OCI-LY7 (cell line): ENCODE measurements at regions not wholly inside any gene's neighbourhood (a gene's known extent, or its start where the extent isn't known, plus 50 kb on each side); places are given as distances from the start of the nearest gene placed in this dataset.

Experiments used
- BruUV-seq: library from RNA; stranded (reverse); fragments of 400-500 nt; replicated peaks from 2 replicates; lab custom pipeline; 2021; lab: Mats Ljungman, UMichigan
- CTCF ChIA-PET: fragments of 300-600 bp; sonication (Branson Sonifier 250); formaldehyde crosslinking; loops from one replicate; lab custom pipeline; 2022; ENCODE audit warnings: antibody characterized with exemption; ENCODE audit not compliant: unreplicated experiment; lab: Charles Lee
- POLR2A ChIA-PET: fragments of 300-600 bp; sonication (Branson Sonifier 250); formaldehyde crosslinking; loops from one replicate; lab custom pipeline; 2022; ENCODE audit warnings: antibody characterized with exemption; lab: Charles Lee
- DNase-seq: peaks from one replicate; pipeline ENCODE4 v3.0.0-alpha.2; 2015; ENCODE audit warnings: low spot score
- H2AFZ ChIP-seq: fragments of 200-600 bp; sonication (generic), shearing (Covaris generic); 2 replicates; pipeline ENCODE4 v1.6.1; 2014; ENCODE audit warnings: mild to moderate bottlenecking, antibody characterized with exemption, low read length, moderate library complexity
- H3K27ac ChIP-seq: fragments of 200-600 bp; sonication (generic); 2 replicates; pipeline ENCODE4 v1.5.1; 2014; ENCODE audit warnings: mixed run types, low read depth, mild to moderate bottlenecking, moderate library complexity, low read length, inconsistent platforms; ENCODE audit not compliant: poor library complexity, severe bottlenecking
- H3K36me3 ChIP-seq: fragments of 200-600 bp; sonication (generic); 2 replicates; pipeline ENCODE4 v1.6.1; 2014; ENCODE audit warnings: mild to moderate bottlenecking, antibody characterized with exemption, low read length, moderate library complexity, mixed read lengths; ENCODE audit not compliant: insufficient read depth
- H3K4me1 ChIP-seq: fragments of 200-600 bp; sonication (generic); 2 replicates; pipeline ENCODE4 v1.5.1; 2014; ENCODE audit warnings: mild to moderate bottlenecking, low read length; ENCODE audit not compliant: insufficient read depth, poor library complexity, severe bottlenecking
- H3K4me2 ChIP-seq: fragments of 200-600 bp; sonication (generic); 2 replicates; pipeline ENCODE4 v1.6.1; 2014; ENCODE audit warnings: mild to moderate bottlenecking, low read length
- H3K4me3 ChIP-seq: fragments of 200-600 bp; sonication (generic); 2 replicates; pipeline ENCODE4 v1.5.1; 2014; ENCODE audit warnings: mild to moderate bottlenecking, low read depth, low read length; ENCODE audit not compliant: poor library complexity, severe bottlenecking
- H3K79me2 ChIP-seq: fragments of 200-600 bp; sonication (generic); 2 replicates; pipeline ENCODE4 v1.6.1; 2016; ENCODE audit warnings: low read depth, mild to moderate bottlenecking, low read length, moderate library complexity, mixed read lengths; ENCODE audit not compliant: insufficient read depth
- H3K9me2 ChIP-seq: fragments of 200-600 bp; sonication (generic); 2 replicates; pipeline ENCODE4 v1.6.1; 2016; ENCODE audit warnings: mild to moderate bottlenecking, low read length, mixed read lengths; ENCODE audit not compliant: insufficient read depth
- H3K9me3 ChIP-seq: fragments of 200-600 bp; sonication (generic); 2 replicates; pipeline ENCODE4 v1.6.1; 2014; ENCODE audit warnings: mild to moderate bottlenecking, mixed run types, low read length, mixed read lengths
- H4K20me1 ChIP-seq: fragments of 200-600 bp; sonication (generic); 2 replicates; pipeline ENCODE4 v1.6.1; 2014; ENCODE audit warnings: mild to moderate bottlenecking, antibody characterized with exemption, low read length, moderate library complexity, mixed read lengths; ENCODE audit not compliant: insufficient read depth
- EZH2phosphoT487 ChIP-seq: fragments of 200-600 bp; sonication (generic); IDR thresholded peaks from 2 replicates; pipeline ENCODE4 v1.6.1; 2018; ENCODE audit warnings: low read depth, borderline replicate concordance, mild to moderate bottlenecking, mixed run types, antibody characterized with exemption, low read length, moderate library complexity, mixed read lengths
- intact Hi-C: fragments of 100-400 bp; cut with micrococcal nuclease; formaldehyde crosslinking; loops from one replicate; pipeline ENCODE4 v1.10.0; 2022; ENCODE audit not compliant: unreplicated experiment
- TF ChIP-seq, protein P1 (sequence below): fragments of 200-600 bp; sonication (generic); conservative IDR thresholded peaks from 2 replicates; pipeline ENCODE4 v1.5.1; 2014; ENCODE audit warnings: mild to moderate bottlenecking, antibody characterized with exemption, low read length, moderate library complexity, mixed read lengths

- TF ChIP-seq, protein P1, sequence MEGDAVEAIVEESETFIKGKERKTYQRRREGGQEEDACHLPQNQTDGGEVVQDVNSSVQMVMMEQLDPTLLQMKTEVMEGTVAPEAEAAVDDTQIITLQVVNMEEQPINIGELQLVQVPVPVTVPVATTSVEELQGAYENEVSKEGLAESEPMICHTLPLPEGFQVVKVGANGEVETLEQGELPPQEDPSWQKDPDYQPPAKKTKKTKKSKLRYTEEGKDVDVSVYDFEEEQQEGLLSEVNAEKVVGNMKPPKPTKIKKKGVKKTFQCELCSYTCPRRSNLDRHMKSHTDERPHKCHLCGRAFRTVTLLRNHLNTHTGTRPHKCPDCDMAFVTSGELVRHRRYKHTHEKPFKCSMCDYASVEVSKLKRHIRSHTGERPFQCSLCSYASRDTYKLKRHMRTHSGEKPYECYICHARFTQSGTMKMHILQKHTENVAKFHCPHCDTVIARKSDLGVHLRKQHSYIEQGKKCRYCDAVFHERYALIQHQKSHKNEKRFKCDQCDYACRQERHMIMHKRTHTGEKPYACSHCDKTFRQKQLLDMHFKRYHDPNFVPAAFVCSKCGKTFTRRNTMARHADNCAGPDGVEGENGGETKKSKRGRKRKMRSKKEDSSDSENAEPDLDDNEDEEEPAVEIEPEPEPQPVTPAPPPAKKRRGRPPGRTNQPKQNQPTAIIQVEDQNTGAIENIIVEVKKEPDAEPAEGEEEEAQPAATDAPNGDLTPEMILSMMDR, result no peak
- no peak for TF ChIP-seq EZH2phosphoT487
These were observed 378.3 kb upstream of the PRICKLE1 start for GRCh38 chr12:42967850-42968249.

GRCh38 chr12:42963988-42964387 is 374.4 kb upstream of the PRICKLE1 start:
- Histone ChIP-seq H3K27ac (no peak overlapping the region), H3K4me2 (no peak overlapping the region), H3K9me3 (no peaks in the 10 kb centered on the region), H3K79me2 (no peaks in the 10 kb centered on the region), H3K4me1 (no peaks in the 10 kb centered on the region), H3K36me3 (no peaks in the 10 kb centered on the region), H3K4me3 (no peak overlapping the region), H4K20me1 (no peaks in the 10 kb centered on the region), H3K9me2 (no peaks in the 10 kb centered on the region), H2AFZ (no peak overlapping the region)
- CTCF ChIA-PET, result no interaction called here
- no TSS peak for BruUV-seq
- POLR2A ChIA-PET, result no interaction called here
- no peak for TF ChIP-seq EZH2phosphoT487
- TF ChIP-seq, protein P1, result no peak
- DNase-seq, result no peak
- intact Hi-C loops, result no loop called here

More at GRCh38 chr12:42967850-42968249, 378.3 kb upstream of the PRICKLE1 start:
- Histone ChIP-seq H3K79me2 (no peaks in the 10 kb centered on the region), H3K4me3 (no peak overlapping the region), H3K4me2 (no peak overlapping the region), H3K9me3 (no peaks in the 10 kb centered on the region), H3K36me3 (no peaks in the 10 kb centered on the region), H4K20me1 (no peaks in the 10 kb centered on the region), H3K4me1 (no peaks in the 10 kb centered on the region), H3K27ac (no peak overlapping the region), H3K9me2 (no peaks in the 10 kb centered on the region), H2AFZ (no peak overlapping the region)
- DNase-seq, result no peak
- BruUV-seq, result no TSS peak
- intact Hi-C loops, result no loop called here
- ChIA-PET CTCF (no interaction called here), POLR2A (interaction anchor here (0.6 kb wide), 1 partner anchor 953 kb away, joined by 3 read pairs; no protein-coding TSS in a partner anchor)

DNA sequence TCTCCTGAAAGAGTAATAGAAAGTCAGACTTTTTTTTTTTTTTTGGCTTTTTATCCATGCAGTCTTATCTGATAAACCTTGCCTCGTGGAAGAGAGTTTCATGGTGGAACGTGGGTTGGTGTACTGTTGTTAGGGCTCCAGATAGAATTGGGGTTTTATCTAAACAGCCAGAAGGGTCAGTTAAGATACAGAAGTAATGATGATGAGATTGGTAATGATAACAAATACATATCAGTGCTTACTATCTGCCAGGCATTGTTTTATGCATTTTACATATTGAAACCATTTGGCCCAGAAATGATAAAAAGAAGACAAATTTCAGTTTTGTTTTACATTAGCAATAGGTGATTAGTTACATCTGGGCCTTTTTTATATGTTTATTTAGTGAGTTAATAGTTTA is 372.8 kb upstream of the PRICKLE1 start:
- Histone ChIP-seq H3K4me2 (no peak overlapping the region), H3K79me2 (no peaks in the 10 kb centered on the region), H3K9me3 (no peaks in the 10 kb centered on the region), H3K4me1 (no peaks in the 10 kb centered on the region), H3K9me2 (no peaks in the 10 kb centered on the region), H2AFZ (no peak overlapping the region), H4K20me1 (no peaks in the 10 kb centered on the region), H3K4me3 (no peak overlapping the region), H3K36me3 (no peaks in the 10 kb centered on the region), H3K27ac (no peak overlapping the region)
- intact Hi-C loops, result no loop called here
- BruUV-seq, result no TSS peak
- CTCF ChIA-PET, result no interaction called here
- POLR2A ChIA-PET, result no interaction called here
- DNase-seq, result no peak
- TF ChIP-seq, protein P1, result no peak
- no peak for TF ChIP-seq EZH2phosphoT487
